Neural progenitor cell (in vitro differentiated cells): ENCODE measurements at regions not wholly inside any gene's neighbourhood (a gene's known extent, or its start where the extent isn't known, plus 50 kb on each side); places are given as distances from the start of the nearest gene placed in this dataset.

Experiments
- EZH2 ChIP-seq: fragments of 200-600 bp; sonication (generic); IDR thresholded peaks from 2 replicates; pipeline ENCODE4 v1.6.1; 2017; ENCODE audit warnings: antibody characterized with exemption, mild to moderate bottlenecking, moderate library complexity
- EZH2phosphoT487 ChIP-seq: fragments of 200-600 bp; sonication (generic); IDR thresholded peaks from 2 replicates; pipeline ENCODE4 v1.6.1; 2017; ENCODE audit warnings: antibody characterized with exemption
- TF ChIP-seq, protein P1 (sequence below): fragments of 200-600 bp; sonication (generic); IDR thresholded peaks from 2 replicates; pipeline ENCODE4 v1.5.1; 2017; ENCODE audit warnings: antibody characterized with exemption, mild to moderate bottlenecking

DNA sequence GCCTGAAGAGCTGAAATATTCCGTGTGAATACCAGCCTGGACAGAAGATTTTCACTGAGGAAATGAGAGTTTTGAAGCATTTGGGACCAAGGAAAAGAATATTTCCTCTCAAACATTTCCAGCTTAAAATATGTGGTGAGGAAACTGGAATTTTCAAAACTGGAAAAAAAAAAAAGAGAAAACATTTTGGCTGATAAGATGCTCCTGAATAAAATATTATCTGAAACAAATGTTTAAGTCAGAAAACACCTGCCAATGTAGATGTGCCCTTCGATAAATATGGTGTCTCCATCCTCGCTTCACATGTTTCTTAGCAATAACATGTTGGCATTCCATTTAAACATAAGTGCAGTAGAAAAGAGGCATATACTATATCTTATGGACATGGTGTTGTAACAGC, 567.0 kb downstream of the PRKD1 start:
- TF ChIP-seq, protein P1, sequence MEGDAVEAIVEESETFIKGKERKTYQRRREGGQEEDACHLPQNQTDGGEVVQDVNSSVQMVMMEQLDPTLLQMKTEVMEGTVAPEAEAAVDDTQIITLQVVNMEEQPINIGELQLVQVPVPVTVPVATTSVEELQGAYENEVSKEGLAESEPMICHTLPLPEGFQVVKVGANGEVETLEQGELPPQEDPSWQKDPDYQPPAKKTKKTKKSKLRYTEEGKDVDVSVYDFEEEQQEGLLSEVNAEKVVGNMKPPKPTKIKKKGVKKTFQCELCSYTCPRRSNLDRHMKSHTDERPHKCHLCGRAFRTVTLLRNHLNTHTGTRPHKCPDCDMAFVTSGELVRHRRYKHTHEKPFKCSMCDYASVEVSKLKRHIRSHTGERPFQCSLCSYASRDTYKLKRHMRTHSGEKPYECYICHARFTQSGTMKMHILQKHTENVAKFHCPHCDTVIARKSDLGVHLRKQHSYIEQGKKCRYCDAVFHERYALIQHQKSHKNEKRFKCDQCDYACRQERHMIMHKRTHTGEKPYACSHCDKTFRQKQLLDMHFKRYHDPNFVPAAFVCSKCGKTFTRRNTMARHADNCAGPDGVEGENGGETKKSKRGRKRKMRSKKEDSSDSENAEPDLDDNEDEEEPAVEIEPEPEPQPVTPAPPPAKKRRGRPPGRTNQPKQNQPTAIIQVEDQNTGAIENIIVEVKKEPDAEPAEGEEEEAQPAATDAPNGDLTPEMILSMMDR, result no peak
- TF ChIP-seq EZH2, result no peak
- TF ChIP-seq EZH2phosphoT487, result no peak
